Effector memory CD8-positive, alpha-beta T cell (primary cell): ENCODE measurements at regions not wholly inside any gene's neighbourhood (a gene's known extent, or its start where the extent isn't known, plus 50 kb on each side); places are given as distances from the start of the nearest gene placed in this dataset.

ENCODE experiments used
- ATAC-seq: fragments of 150-1000 bp; cut with Tn5 transposase; replicated peaks from 2 replicates; pipeline ENCODE4 v1.10.0; 2021; ENCODE audit warnings: mild to moderate bottlenecking, moderate library complexity
- DNase-seq, 3 experiments: peaks; one replicate each; pipeline ENCODE4 v3.0.0; 2021
- H3K27ac Mint-ChIP-seq, 2 donors: one replicate each; pipeline ENCODE4 v1.8.0; 2022; ENCODE audit warnings: mild to moderate bottlenecking in 2 of 2, mixed read lengths in 2 of 2, moderate library complexity in 2 of 2
- H3K27me3 Mint-ChIP-seq, 2 donors: one replicate each; pipeline ENCODE4 v1.8.0; 2022; ENCODE audit warnings: mixed read lengths in 2 of 2
- H3K36me3 Mint-ChIP-seq: one replicate; pipeline ENCODE4 v1.8.0; 2022; ENCODE audit warnings: mild to moderate bottlenecking, moderate library complexity, mixed read lengths; ENCODE audit not compliant: insufficient read depth
- H3K4me1 Mint-ChIP-seq, 2 donors: one replicate each; pipeline ENCODE4 v1.8.0; 2022; ENCODE audit warnings: low read depth in 2 of 2, mixed read lengths in 2 of 2
- H3K4me3 Mint-ChIP-seq, 2 donors: one replicate each; pipeline ENCODE4 v1.8.0; 2022; ENCODE audit warnings: mild to moderate bottlenecking in 2 of 2, mixed read lengths in 2 of 2, moderate library complexity in 2 of 2
- H3K9me3 Mint-ChIP-seq, 2 donors: one replicate each; pipeline ENCODE4 v1.8.0; 2022; ENCODE audit warnings: mixed read lengths in 2 of 2

DNA sequence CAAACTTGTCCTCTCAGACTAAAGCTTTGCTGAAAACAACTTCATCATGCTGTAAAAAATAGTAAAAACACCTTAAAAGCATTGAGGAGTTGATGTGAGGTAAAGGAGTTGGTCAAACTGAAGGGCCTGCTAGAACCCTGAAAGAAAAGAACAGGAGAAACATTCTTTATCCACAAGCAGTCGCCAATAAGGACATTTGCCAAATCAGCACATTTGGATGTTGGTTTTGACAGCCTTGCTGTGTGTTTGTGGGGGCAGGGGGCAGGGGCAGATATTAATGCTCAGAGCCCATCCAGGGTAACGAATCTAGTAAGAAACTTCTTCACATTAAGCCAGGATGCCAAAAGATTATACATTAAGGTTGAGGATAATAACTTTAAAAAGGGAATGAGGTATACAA is 399.9 kb upstream of the ZFHX3 start:
- no peaks in the 10 kb centered on the region for H3K27me3 Mint-ChIP-seq
- no peaks in the 10 kb centered on the region for H3K4me1 Mint-ChIP-seq
- no peaks in the 10 kb centered on the region for H3K36me3 Mint-ChIP-seq
- ATAC-seq (no peak), DNase-seq (no peak)
- no peak overlapping the region for H3K27ac Mint-ChIP-seq
- no peak overlapping the region for H3K4me3 Mint-ChIP-seq
- H3K9me3 Mint-ChIP-seq = peaks cover 11 to 12% of the 10 kb centered on the region in 2 donors

DNA sequence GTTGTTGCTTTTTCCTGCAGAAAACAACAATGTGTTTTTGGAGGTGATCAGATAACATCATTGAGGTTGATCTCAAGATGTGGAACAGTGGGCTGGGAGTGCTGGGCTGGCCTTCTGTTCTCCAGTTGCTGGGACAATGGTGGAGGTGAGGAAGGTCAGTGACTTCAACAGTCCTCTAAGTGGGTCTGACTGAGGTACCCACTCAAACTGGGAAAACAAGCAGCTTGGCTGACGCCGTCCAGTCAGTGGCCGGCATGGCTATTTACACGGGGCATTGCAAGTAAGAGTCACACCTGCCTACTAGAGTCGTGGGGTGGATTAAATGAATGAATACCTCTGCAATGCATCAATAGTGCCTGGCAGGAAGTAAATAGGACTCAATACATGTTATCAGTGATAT is 386.7 kb upstream of the ZFHX3 start:
- Mint-ChIP-seq H3K27me3 (no peaks in the 10 kb centered on the region), H3K36me3 (peaks cover 3% of the 10 kb centered on the region), H3K9me3 (peaks cover 5 to 13% of the 10 kb centered on the region in 2 donors), H3K4me3 (no peak overlapping the region), H3K27ac (no peak overlapping the region), H3K4me1 (no peaks in the 10 kb centered on the region)
- ATAC-seq (no peak), DNase-seq (no peak)

DNA sequence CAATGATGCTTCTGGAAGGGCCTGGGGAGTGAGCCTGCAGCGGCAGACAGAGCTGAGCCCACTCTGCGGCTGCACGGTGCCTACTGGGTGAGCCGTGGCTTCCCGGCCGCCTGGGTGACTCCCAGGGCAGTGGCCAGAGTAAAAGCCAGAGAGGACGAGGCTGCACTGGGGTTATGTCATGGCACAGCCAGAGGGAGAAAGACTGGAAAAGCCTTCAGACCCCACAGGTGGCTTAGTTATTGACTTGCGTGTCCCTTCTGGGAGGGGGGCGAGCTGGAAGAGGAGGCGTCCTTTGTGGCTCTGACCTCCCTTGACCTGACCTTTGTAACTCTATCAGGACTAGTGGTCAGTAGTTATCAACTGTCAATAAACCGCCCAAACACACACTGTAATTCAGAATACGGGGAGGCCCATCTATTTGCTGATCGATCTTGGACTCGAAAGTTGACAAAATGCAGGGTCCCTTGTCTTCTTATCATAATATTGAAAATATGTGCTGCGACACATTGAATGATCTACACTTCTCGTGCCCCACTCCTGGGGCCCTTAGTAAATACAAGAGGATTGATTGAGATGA is 385.9 kb upstream of the ZFHX3 start:
- ATAC-seq (no peak), DNase-seq (no peak)
- no peak overlapping the region for H3K4me3 Mint-ChIP-seq
- H3K27me3 Mint-ChIP-seq = no peaks in the 10 kb centered on the region
- no peak overlapping the region for H3K27ac Mint-ChIP-seq
- peaks cover 2% of the 10 kb centered on the region for H3K36me3 Mint-ChIP-seq
- H3K4me1 Mint-ChIP-seq = no peaks in the 10 kb centered on the region
- peaks cover 5 to 13% of the 10 kb centered on the region in 2 donors for H3K9me3 Mint-ChIP-seq

GRCh38 chr16:73432850-73433730 is 385.2 kb upstream of the ZFHX3 start:
- H3K36me3 Mint-ChIP-seq = no peaks in the 10 kb centered on the region
- peaks cover 5 to 10% of the 10 kb centered on the region in 2 donors for H3K9me3 Mint-ChIP-seq
- no peaks in the 10 kb centered on the region for H3K27me3 Mint-ChIP-seq
- DNase-seq (no peak), ATAC-seq (no peak)
- no peaks in the 10 kb centered on the region for H3K4me1 Mint-ChIP-seq
- no peak overlapping the region for H3K4me3 Mint-ChIP-seq
- no peak overlapping the region for H3K27ac Mint-ChIP-seq

- no peaks in the 10 kb centered on the region for H3K27me3 Mint-ChIP-seq
- peaks cover 7% of the 10 kb centered on the region in 2 donors for H3K9me3 Mint-ChIP-seq
- no peaks in the 10 kb centered on the region for H3K36me3 Mint-ChIP-seq
- no peak for DNase-seq
- ATAC-seq = no peak
- H3K4me3 Mint-ChIP-seq = no peak overlapping the region
- no peaks in the 10 kb centered on the region for H3K4me1 Mint-ChIP-seq
- no peak overlapping the region for H3K27ac Mint-ChIP-seq
Measured at GRCh38 chr16:73430138-73430537, 382.2 kb upstream of the ZFHX3 start.

DNA sequence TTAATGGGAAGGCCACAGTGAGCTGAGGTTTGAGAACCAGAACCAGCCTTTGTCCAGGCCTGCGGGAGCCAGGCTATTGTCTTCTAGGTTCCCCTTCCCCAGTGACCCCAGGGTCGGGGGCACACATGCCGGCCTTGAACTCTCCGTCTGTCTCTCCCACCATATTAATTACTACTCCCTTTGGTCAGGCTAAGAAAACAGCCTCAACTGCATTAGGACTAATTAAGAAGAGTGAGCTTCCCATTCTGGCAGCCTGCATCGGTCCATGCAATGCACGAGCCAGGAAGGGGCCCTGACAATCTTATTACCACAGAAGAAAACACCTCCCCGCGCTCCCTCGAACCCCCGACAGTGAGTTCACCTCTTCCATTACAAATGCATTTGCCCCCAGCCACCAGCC is 380.2 kb upstream of the ZFHX3 start:
- Mint-ChIP-seq H3K4me3 (no peak overlapping the region), H3K9me3 (peaks cover 7 to 9% of the 10 kb centered on the region in 2 donors), H3K27ac (no peak overlapping the region), H3K4me1 (no peaks in the 10 kb centered on the region), H3K36me3 (no peaks in the 10 kb centered on the region), H3K27me3 (no peaks in the 10 kb centered on the region)
- DNase-seq (no peak), ATAC-seq (no peak)

- no peak overlapping the region for H3K4me3 Mint-ChIP-seq
- no peaks in the 10 kb centered on the region for H3K4me1 Mint-ChIP-seq
- DNase-seq (no peak), ATAC-seq (no peak)
- no peaks in the 10 kb centered on the region for H3K27me3 Mint-ChIP-seq
- peaks cover 10 to 19% of the 10 kb centered on the region in 2 donors for H3K9me3 Mint-ChIP-seq
- no peaks in the 10 kb centered on the region for H3K36me3 Mint-ChIP-seq
- H3K27ac Mint-ChIP-seq = no peak overlapping the region
Measured at GRCh38 chr16:73427164-73427563, 379.2 kb upstream of the ZFHX3 start.

- Mint-ChIP-seq H3K9me3 (peaks cover 7 to 19% of the 10 kb centered on the region in 2 donors), H3K36me3 (no peaks in the 10 kb centered on the region), H3K27ac (no peak overlapping the region), H3K27me3 (no peaks in the 10 kb centered on the region), H3K4me1 (no peaks in the 10 kb centered on the region), H3K4me3 (no peak overlapping the region)
- no peak for ATAC-seq
- DNase-seq = no peak
Measured at GRCh38 chr16:73426433-73427160, 378.7 kb upstream of the ZFHX3 start.

- DNase-seq = no peak
- no peak for ATAC-seq
- Mint-ChIP-seq H3K9me3 (peaks cover 8 to 17% of the 10 kb centered on the region in 2 donors), H3K27me3 (no peaks in the 10 kb centered on the region), H3K4me1 (no peaks in the 10 kb centered on the region), H3K4me3 (no peak overlapping the region), H3K27ac (no peak overlapping the region), H3K36me3 (no peaks in the 10 kb centered on the region)
Measured at GRCh38 chr16:73420676-73421075, 372.7 kb upstream of the ZFHX3 start.

- ATAC-seq (no peak), DNase-seq (no peak)
- Mint-ChIP-seq H3K4me1 (no peaks in the 10 kb centered on the region), H3K27ac (no peak overlapping the region), H3K27me3 (no peaks in the 10 kb centered on the region), H3K4me3 (no peak overlapping the region), H3K36me3 (no peaks in the 10 kb centered on the region), H3K9me3 (peaks cover 9 to 17% of the 10 kb centered on the region in 2 donors)
Measured at GRCh38 chr16:73420244-73420643, 372.3 kb upstream of the ZFHX3 start.

DNA sequence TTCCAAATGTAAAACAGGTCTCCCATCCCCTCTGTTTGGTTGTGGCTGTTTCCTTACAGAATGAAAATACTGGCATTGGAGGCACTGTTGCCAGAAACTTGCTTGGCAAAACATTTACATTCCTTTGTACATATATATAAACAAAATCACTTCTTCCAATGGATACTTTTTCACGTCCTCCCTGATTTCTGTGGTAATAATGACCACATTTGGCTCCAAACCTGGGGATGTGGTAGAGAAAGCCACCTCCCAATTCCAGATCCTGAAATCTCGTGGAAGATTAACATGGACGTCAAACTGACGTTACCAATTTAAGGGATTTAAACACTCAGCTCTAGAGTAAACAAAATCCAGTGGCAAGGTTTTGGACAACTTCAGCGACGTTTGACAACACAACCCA is 370.8 kb upstream of the ZFHX3 start:
- no peak overlapping the region for H3K27ac Mint-ChIP-seq
- peaks cover 9 to 17% of the 10 kb centered on the region in 2 donors for H3K9me3 Mint-ChIP-seq
- ATAC-seq = no peak
- DNase-seq = no peak
- H3K4me1 Mint-ChIP-seq = no peaks in the 10 kb centered on the region
- no peaks in the 10 kb centered on the region for H3K27me3 Mint-ChIP-seq
- H3K36me3 Mint-ChIP-seq = no peaks in the 10 kb centered on the region
- H3K4me3 Mint-ChIP-seq = no peak overlapping the region

DNA sequence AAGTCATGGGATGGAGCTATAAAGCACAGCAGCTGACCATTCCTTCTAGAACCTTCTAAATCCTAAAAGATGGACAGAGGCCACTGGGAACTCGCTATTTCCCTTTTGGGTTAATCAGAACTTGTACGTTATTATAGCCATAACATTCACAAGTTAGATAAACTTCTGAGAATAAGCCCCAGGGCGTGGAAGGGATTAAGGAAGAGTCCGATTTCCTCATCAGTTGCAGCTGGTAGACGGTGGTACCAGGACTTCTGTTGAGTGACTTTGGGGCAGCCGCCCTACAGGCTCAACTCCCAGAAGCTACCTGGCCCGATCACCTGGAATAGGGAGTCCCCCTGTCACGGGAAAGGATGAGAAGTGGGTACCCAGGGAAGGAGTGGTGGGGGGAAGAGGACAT is 370.1 kb upstream of the ZFHX3 start:
- Mint-ChIP-seq H3K36me3 (no peaks in the 10 kb centered on the region), H3K4me1 (no peaks in the 10 kb centered on the region), H3K27ac (no peak overlapping the region), H3K9me3 (peaks cover 12 to 18% of the 10 kb centered on the region in 2 donors), H3K27me3 (no peaks in the 10 kb centered on the region), H3K4me3 (no peak overlapping the region)
- no peak for ATAC-seq
- DNase-seq = no peak

GRCh38 chr16:73415286-73415685 is 367.4 kb upstream of the ZFHX3 start:
- Mint-ChIP-seq H3K27ac (no peak overlapping the region), H3K4me3 (no peak overlapping the region), H3K27me3 (no peaks in the 10 kb centered on the region), H3K4me1 (no peaks in the 10 kb centered on the region), H3K9me3 (peaks cover 11 to 13% of the 10 kb centered on the region in 2 donors), H3K36me3 (no peaks in the 10 kb centered on the region)
- no peak for ATAC-seq
- no peak for DNase-seq

DNA sequence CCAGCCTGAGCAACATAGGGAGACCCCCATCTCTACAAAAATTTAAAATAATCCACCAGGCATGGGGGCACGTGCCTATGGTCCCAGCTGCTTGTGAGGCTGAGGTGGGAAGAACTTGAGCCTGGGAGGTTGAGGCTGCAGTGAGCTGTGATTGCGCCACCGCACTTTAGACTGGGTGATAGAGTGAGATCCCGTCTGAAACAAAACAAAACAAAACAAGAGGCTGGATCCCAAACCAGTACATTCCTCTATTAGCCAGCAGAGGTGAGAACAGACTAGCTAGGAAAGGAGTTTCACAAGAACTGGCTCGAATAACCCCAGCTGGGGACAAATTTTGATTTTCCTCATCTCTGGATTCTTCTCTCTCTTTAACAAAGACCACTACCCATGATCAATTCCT is 366.7 kb upstream of the ZFHX3 start:
- H3K27me3 Mint-ChIP-seq = no peaks in the 10 kb centered on the region
- DNase-seq (no peak), ATAC-seq (no peak)
- H3K4me1 Mint-ChIP-seq = no peaks in the 10 kb centered on the region
- H3K27ac Mint-ChIP-seq = no peak overlapping the region
- peaks cover 13% of the 10 kb centered on the region in 2 donors for H3K9me3 Mint-ChIP-seq
- H3K36me3 Mint-ChIP-seq = no peaks in the 10 kb centered on the region
- no peak overlapping the region for H3K4me3 Mint-ChIP-seq
